ENCODE measurements at regions not wholly inside any gene's neighbourhood (a gene's known extent, or its start where the extent isn't known, plus 50 kb on each side); places are given as distances from the start of the nearest gene placed in this dataset.

DNA sequence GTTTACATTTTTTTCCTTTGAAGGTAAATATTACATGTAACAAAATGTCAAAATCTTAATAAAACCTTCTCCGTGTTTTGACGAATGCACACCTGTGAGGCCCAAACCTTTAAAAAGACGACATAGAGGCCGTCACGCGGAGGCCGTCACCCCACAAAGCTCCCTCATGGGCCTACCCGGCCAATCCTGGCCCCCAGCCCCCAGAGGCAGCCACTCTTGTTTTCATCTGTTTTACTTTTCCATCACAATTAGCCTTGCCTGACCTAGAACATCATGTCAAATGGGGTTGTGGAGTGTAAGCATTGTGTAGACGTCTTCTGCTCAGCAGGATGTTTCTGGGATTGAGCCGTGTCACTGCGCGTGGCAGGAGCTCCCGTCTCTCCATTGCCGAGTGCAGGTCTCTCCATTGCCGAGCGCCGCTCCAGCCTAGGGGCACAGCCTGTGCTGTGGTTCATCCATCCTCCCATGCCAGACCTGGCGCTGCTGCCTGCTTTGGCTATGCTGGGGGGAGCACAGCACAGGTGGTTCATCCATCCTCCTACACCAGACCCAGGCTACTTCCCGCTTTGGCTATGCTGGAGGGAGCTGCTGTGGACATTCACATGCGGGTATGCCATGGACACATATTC lies 52.2 kb upstream of the IRX4 start:
- TF ChIP-seq POLR2A (IDR thresholded peaks at IDR 0.05; ENCODE audit: low read length) (no peak), GATA1 (IDR thresholded peaks at IDR 0.05; ENCODE audit: low read depth, low read length) (no peak)
